ENCODE measurements at regions not wholly inside any gene's neighbourhood (a gene's known extent, or its start where the extent isn't known, plus 50 kb on each side); places are given as distances from the start of the nearest gene placed in this dataset.

DNA sequence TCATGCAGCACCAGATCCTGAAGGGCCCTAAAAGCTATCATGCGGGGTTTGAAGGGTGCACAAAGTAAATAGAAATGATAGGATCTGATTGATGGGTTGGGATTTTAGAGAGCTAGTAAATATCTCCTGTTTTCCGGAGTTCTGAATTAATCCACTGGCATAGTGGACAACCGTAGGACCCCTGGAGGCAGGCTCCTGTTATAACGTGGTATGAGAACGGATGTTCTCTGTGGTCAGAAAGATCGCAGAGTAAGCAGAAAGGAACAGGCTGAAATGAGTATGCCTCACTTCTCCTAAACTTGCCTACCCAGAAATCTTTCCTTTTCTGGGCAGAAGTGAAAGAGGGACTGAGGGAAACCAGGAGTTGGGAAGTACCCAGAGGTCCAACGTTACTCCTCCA lies 470.8 kb downstream of the AJAP1 start:
- Mint-ChIP-seq H3K4me1 (no peaks in the 10 kb centered on the region), H3K27ac (no peak overlapping the region), H3K27me3 (peaks cover 3% of the 10 kb centered on the region), H3K4me3 (no peak overlapping the region), H3K9me3 (ENCODE audit: insufficient read depth) (no peaks in the 10 kb centered on the region)
- Histone ChIP-seq H3K27me3 (replicated peaks in 1 of 4; ENCODE audit: control extremely low read depth in 1 of 4, control insufficient read depth in 3 of 4, insufficient read depth in 4 of 4, low read length in 3 of 4) (no peaks in the 10 kb centered on the region), H3K4me2 (replicated peaks; ENCODE audit: low read depth, low read length, poor library complexity, severe bottlenecking) (no peak overlapping the region), H2AFZ (ENCODE audit: insufficient read depth, low read depth, low read length, poor library complexity, severe bottlenecking) (no peak overlapping the region), H3K9ac (ENCODE audit: low read length) (no peak overlapping the region), H3K79me2 (ENCODE audit: control insufficient read depth, insufficient read depth, low read length) (no peaks in the 10 kb centered on the region), H3K4me3 (ENCODE audit: control extremely low read depth in 1 of 5, extremely low read depth in 1 of 5, insufficient read depth in 1 of 5, low read depth in 2 of 5, low read length in 4 of 5) (no peak overlapping the region), H3K36me3 (replicated peaks in 1 of 2; ENCODE audit: control extremely low read depth in 1 of 2, control insufficient read depth in 1 of 2, extremely low read depth in 1 of 2, insufficient read depth in 2 of 2, low read length in 1 of 2) (no peaks in the 10 kb centered on the region), H3K4me1 (ENCODE audit: control insufficient read depth in 2 of 2, insufficient read depth in 2 of 2, low read length in 2 of 2) (no peaks in the 10 kb centered on the region), H3K9me3 (ENCODE audit: control extremely low read depth in 1 of 3, control insufficient read depth in 2 of 3, insufficient read depth in 1 of 3, low read length in 2 of 3) (peaks cover 0 to 8% (median 0%) of the 10 kb centered on the region in 3 donors), H3K27ac (ENCODE audit: low read length in 2 of 2) (no peak overlapping the region), H4K20me1 (ENCODE audit: control insufficient read depth, insufficient read depth, low read length, poor library complexity, severe bottlenecking) (no peaks in the 10 kb centered on the region)
- intact Hi-C loops (cut with micrococcal nuclease): no loop called here
- no peak for DNase-seq
- ATAC-seq (ENCODE audit: low read depth): no peak
- WGBS (ENCODE audit: insufficient coverage): 66% methylated on average over 4 of the region's 7 CpGs
- CTCF ChIA-PET: no interaction called here
- POLR2A ChIA-PET: no interaction called here
- TF ChIP-seq EZH2 (IDR thresholded peaks at IDR 0.05; ENCODE audit: borderline replicate concordance, insufficient read depth, low read depth, low read length, poor library complexity, severe bottlenecking): no peak
- TF ChIP-seq, protein P1, sequence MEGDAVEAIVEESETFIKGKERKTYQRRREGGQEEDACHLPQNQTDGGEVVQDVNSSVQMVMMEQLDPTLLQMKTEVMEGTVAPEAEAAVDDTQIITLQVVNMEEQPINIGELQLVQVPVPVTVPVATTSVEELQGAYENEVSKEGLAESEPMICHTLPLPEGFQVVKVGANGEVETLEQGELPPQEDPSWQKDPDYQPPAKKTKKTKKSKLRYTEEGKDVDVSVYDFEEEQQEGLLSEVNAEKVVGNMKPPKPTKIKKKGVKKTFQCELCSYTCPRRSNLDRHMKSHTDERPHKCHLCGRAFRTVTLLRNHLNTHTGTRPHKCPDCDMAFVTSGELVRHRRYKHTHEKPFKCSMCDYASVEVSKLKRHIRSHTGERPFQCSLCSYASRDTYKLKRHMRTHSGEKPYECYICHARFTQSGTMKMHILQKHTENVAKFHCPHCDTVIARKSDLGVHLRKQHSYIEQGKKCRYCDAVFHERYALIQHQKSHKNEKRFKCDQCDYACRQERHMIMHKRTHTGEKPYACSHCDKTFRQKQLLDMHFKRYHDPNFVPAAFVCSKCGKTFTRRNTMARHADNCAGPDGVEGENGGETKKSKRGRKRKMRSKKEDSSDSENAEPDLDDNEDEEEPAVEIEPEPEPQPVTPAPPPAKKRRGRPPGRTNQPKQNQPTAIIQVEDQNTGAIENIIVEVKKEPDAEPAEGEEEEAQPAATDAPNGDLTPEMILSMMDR (IDR thresholded peaks at IDR 0.05): no peak

DNA sequence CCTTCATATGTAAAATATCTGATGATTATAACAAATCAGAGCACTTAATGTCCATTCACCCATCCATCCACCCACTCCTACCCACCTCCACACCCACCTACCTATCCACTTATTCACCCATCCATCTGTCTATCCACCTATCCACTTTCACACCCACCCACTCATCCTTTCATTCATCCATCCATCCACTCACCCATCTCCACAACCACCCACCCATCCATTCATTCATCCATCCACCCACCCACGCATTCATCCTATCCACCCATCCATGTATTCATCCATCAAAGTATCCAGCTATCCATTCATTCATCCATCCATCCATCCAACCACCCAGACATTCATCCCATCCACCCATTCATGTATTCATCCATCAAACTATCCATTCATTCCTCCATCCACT lies 466.1 kb downstream of the AJAP1 start:
- no peaks in the 10 kb centered on the region for H4K20me1 ChIP-seq (ENCODE audit: control insufficient read depth, insufficient read depth, low read length, poor library complexity, severe bottlenecking)
- H3K9ac ChIP-seq (ENCODE audit: low read length): no peak overlapping the region
- peaks cover 3% of the 10 kb centered on the region for H3K27me3 Mint-ChIP-seq
- POLR2A ChIA-PET: no interaction called here
- no peak overlapping the region for H3K4me2 ChIP-seq (replicated peaks; ENCODE audit: low read depth, low read length, poor library complexity, severe bottlenecking)
- H3K4me3 ChIP-seq (ENCODE audit: control extremely low read depth in 1 of 5, extremely low read depth in 1 of 5, insufficient read depth in 1 of 5, low read depth in 2 of 5, low read length in 4 of 5): no peak overlapping the region
- ATAC-seq (ENCODE audit: low read depth): no peak
- H3K4me1 Mint-ChIP-seq: no peaks in the 10 kb centered on the region
- no peaks in the 10 kb centered on the region for H3K79me2 ChIP-seq (ENCODE audit: control insufficient read depth, insufficient read depth, low read length)
- no peaks in the 10 kb centered on the region for H3K36me3 ChIP-seq (replicated peaks in 1 of 2; ENCODE audit: control extremely low read depth in 1 of 2, control insufficient read depth in 1 of 2, extremely low read depth in 1 of 2, insufficient read depth in 2 of 2, low read length in 1 of 2)
- H3K9me3 ChIP-seq (ENCODE audit: control extremely low read depth in 1 of 3, control insufficient read depth in 2 of 3, insufficient read depth in 1 of 3, low read length in 2 of 3): peaks cover 0 to 5% (median 0%) of the 10 kb centered on the region in 3 donors
- CTCF ChIA-PET: no interaction called here
- no peaks in the 10 kb centered on the region for H3K4me1 ChIP-seq (ENCODE audit: control insufficient read depth in 2 of 2, insufficient read depth in 2 of 2, low read length in 2 of 2)
- H3K27me3 ChIP-seq (replicated peaks in 1 of 4; ENCODE audit: control extremely low read depth in 1 of 4, control insufficient read depth in 3 of 4, insufficient read depth in 4 of 4, low read length in 3 of 4): no peaks in the 10 kb centered on the region
- TF ChIP-seq, protein P1 (IDR thresholded peaks at IDR 0.05): no peak
- TF ChIP-seq EZH2 (IDR thresholded peaks at IDR 0.05; ENCODE audit: borderline replicate concordance, insufficient read depth, low read depth, low read length, poor library complexity, severe bottlenecking): no peak
- no peak overlapping the region for H3K4me3 Mint-ChIP-seq
- intact Hi-C loops (cut with micrococcal nuclease): no loop called here
- no peak for DNase-seq
- H3K9me3 Mint-ChIP-seq (ENCODE audit: insufficient read depth): no peaks in the 10 kb centered on the region
- no peak overlapping the region for H3K27ac Mint-ChIP-seq
- WGBS (ENCODE audit: insufficient coverage): 100% methylated on average over 1 of the region's 1 CpG
- H3K27ac ChIP-seq (ENCODE audit: low read length in 2 of 2): no peak overlapping the region
- H2AFZ ChIP-seq (ENCODE audit: insufficient read depth, low read depth, low read length, poor library complexity, severe bottlenecking): no peak overlapping the region
